HL-60 (cell line): ENCODE measurements at regions not wholly inside any gene's neighbourhood (a gene's known extent, or its start where the extent isn't known, plus 50 kb on each side); places are given as distances from the start of the nearest gene placed in this dataset.

Source experiments
- GABPA ChIP-seq: IDR thresholded peaks from 2 replicates; pipeline ENCODE4 v1.6.1; 2012; ENCODE audit warnings: low read depth
- TF ChIP-seq, protein P1 (sequence below): IDR thresholded peaks from one replicate; pipeline ENCODE4 v1.5.1; 2011; ENCODE audit warnings: low read length, control low read depth, inconsistent platforms; ENCODE audit not compliant: insufficient read depth

DNA sequence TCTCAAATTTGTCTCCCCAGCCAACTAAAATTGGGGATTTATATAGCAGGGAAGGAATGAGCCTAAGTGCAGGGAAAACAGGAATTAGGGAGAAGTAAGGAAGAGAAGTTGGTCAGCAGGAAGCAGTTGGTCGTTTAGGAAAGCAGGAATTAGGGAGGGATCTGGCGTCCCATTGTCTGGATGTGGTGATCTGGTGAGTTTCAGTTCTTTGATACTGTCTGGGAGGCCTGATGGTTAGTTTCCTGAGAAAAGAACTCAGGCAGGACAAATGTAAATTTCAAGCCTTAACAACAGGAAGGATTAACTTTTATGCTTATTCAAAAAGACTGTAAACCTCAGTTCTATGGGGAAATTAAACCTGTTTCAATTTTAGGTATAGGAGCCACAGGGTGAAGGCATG is 116.2 kb upstream of the PRL start:
- TF ChIP-seq, protein P1, sequence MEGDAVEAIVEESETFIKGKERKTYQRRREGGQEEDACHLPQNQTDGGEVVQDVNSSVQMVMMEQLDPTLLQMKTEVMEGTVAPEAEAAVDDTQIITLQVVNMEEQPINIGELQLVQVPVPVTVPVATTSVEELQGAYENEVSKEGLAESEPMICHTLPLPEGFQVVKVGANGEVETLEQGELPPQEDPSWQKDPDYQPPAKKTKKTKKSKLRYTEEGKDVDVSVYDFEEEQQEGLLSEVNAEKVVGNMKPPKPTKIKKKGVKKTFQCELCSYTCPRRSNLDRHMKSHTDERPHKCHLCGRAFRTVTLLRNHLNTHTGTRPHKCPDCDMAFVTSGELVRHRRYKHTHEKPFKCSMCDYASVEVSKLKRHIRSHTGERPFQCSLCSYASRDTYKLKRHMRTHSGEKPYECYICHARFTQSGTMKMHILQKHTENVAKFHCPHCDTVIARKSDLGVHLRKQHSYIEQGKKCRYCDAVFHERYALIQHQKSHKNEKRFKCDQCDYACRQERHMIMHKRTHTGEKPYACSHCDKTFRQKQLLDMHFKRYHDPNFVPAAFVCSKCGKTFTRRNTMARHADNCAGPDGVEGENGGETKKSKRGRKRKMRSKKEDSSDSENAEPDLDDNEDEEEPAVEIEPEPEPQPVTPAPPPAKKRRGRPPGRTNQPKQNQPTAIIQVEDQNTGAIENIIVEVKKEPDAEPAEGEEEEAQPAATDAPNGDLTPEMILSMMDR, result no peak
- TF ChIP-seq GABPA, result no peak
